OCI-LY3 (cell line): ENCODE measurements at regions not wholly inside any gene's neighbourhood (a gene's known extent, or its start where the extent isn't known, plus 50 kb on each side); places are given as distances from the start of the nearest gene placed in this dataset.

Experiments used
- H2AFZ ChIP-seq: fragments of 200-600, 300-600 bp; shearing (Covaris generic); 2 replicates; pipeline ENCODE4 v1.6.0; 2014; ENCODE audit warnings: antibody characterized with exemption, low read depth, low read length
- H3K27ac ChIP-seq: fragments of 200-600, 300-600 bp; sonication (generic); 2 replicates; pipeline ENCODE4 v1.5.1; 2014; ENCODE audit warnings: mild to moderate bottlenecking, low read length, moderate library complexity, mixed read lengths
- H3K27me3 ChIP-seq: fragments of 200-600, 300-600 bp; sonication (generic); 2 replicates; pipeline ENCODE4 v1.6.1; 2014; ENCODE audit warnings: low read depth, low read length, mixed read lengths
- H3K36me3 ChIP-seq: fragments of 200-600, 300-600 bp; sonication (generic); replicated peaks from 2 replicates; pipeline ENCODE3; 2014; ENCODE audit warnings: low read depth, low read length, mixed read lengths
- H3K4me1 ChIP-seq: fragments of 300-600, 200-600 bp; sonication (generic); 2 replicates; pipeline ENCODE4 v1.6.1; 2014; ENCODE audit warnings: low read length, mixed read lengths
- H3K4me2 ChIP-seq: fragments of 200-600, 300-600 bp; sonication (generic); 2 replicates; pipeline ENCODE4 v1.6.1; 2014; ENCODE audit warnings: low read length, mixed read lengths
- H3K4me3 ChIP-seq: fragments of 300-600, 200-600 bp; sonication (generic); 2 replicates; pipeline ENCODE4 v1.5.1; 2014; ENCODE audit warnings: antibody characterized with exemption, mild to moderate bottlenecking, low read length, moderate library complexity
- H3K79me2 ChIP-seq: fragments of 300-600, 200-600 bp; shearing (Covaris generic); 2 replicates; pipeline ENCODE4 v1.6.1; 2014; ENCODE audit warnings: mild to moderate bottlenecking, low read length, mixed read lengths
- H3K9ac ChIP-seq: fragments of 300-600, 200-600 bp; shearing (Covaris generic); 2 replicates; pipeline ENCODE4 v1.6.0; 2014; ENCODE audit warnings: mild to moderate bottlenecking, low read length, moderate library complexity
- H3K9me3 ChIP-seq: fragments of 200-600, 300-600 bp; shearing (Covaris generic); 2 replicates; pipeline ENCODE4 v1.6.1; 2014; ENCODE audit warnings: low read length, mixed read lengths; ENCODE audit not compliant: insufficient read depth
- H4K20me1 ChIP-seq: fragments of 200-600, 300-600 bp; sonication (generic); 2 replicates; pipeline ENCODE4 v1.6.1; 2016; ENCODE audit warnings: low read length, mixed read lengths; ENCODE audit not compliant: insufficient read depth
- EZH2phosphoT487 ChIP-seq: fragments of 200-600 bp; shearing (Covaris generic); IDR thresholded peaks from 2 replicates; pipeline ENCODE4 v1.6.1; 2018; ENCODE audit warnings: antibody characterized with exemption, mixed run types, low read depth
- TF ChIP-seq, protein P1 (sequence below): fragments of 200-600, 300-600 bp; sonication (generic); IDR thresholded peaks from 2 replicates; pipeline ENCODE4 v1.5.1; 2014; ENCODE audit warnings: antibody characterized with exemption, low read length, low read depth

DNA sequence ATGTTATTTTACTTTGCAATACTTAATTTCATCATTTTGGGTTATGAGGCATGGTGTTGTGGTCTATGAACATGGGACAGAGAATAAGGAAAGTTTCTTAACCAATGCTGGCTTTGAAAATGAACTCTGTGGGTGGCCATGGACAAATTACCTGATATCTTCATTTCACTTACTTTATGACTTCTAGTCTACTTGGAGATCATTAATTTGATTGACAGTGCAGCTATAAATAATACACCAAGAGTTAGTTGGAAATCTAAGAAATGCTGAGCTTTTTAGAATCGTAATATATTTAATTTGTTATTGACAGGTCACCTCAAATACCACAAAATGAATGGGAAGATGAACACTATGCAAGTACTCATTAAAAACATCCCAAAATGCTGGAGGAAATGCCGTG lies 140.4 kb downstream of the CENPW start:
- Histone ChIP-seq H3K4me2 (no peak overlapping the region), H3K27ac (no peak overlapping the region), H4K20me1 (no peaks in the 10 kb centered on the region), H3K4me3 (no peak overlapping the region), H2AFZ (no peak overlapping the region), H3K9ac (no peak overlapping the region), H3K79me2 (no peaks in the 10 kb centered on the region), H3K4me1 (peaks cover 4% of the 10 kb centered on the region; the same call in 1 of the 2 replicates), H3K36me3 (no peaks in the 10 kb centered on the region), H3K27me3 (no peaks in the 10 kb centered on the region), H3K9me3 (no peaks in the 10 kb centered on the region)
- no peak for TF ChIP-seq EZH2phosphoT487
- TF ChIP-seq, protein P1, sequence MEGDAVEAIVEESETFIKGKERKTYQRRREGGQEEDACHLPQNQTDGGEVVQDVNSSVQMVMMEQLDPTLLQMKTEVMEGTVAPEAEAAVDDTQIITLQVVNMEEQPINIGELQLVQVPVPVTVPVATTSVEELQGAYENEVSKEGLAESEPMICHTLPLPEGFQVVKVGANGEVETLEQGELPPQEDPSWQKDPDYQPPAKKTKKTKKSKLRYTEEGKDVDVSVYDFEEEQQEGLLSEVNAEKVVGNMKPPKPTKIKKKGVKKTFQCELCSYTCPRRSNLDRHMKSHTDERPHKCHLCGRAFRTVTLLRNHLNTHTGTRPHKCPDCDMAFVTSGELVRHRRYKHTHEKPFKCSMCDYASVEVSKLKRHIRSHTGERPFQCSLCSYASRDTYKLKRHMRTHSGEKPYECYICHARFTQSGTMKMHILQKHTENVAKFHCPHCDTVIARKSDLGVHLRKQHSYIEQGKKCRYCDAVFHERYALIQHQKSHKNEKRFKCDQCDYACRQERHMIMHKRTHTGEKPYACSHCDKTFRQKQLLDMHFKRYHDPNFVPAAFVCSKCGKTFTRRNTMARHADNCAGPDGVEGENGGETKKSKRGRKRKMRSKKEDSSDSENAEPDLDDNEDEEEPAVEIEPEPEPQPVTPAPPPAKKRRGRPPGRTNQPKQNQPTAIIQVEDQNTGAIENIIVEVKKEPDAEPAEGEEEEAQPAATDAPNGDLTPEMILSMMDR: no peak

DNA sequence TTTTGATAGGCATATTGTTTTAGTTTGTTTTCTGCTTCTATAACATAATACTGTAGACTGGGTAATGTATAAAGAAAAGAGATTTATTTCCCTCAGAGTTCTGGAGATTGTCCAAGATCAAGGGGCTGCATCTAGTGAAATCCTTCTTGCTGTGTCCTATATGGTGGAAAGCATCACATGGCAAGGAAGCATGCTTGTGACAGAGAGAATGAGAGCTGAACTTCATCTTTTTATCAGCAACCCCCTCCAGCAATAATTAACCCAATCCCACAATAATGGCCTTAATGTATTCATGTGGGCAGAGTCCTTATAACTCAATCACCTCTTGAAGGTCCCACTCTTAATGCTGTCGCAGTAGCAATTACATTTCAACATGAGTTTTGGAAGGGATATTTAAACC lies 141.4 kb downstream of the CENPW start:
- Histone ChIP-seq H3K79me2 (no peaks in the 10 kb centered on the region), H3K4me2 (no peak overlapping the region), H2AFZ (no peak overlapping the region), H3K9ac (no peak overlapping the region), H3K27me3 (no peaks in the 10 kb centered on the region), H3K4me3 (no peak overlapping the region), H3K36me3 (no peaks in the 10 kb centered on the region), H3K27ac (no peak overlapping the region), H3K4me1 (peaks cover 4% of the 10 kb centered on the region; the same call in 1 of the 2 replicates), H3K9me3 (no peaks in the 10 kb centered on the region), H4K20me1 (no peaks in the 10 kb centered on the region)
- TF ChIP-seq, protein P1: no peak
- no peak for TF ChIP-seq EZH2phosphoT487

DNA sequence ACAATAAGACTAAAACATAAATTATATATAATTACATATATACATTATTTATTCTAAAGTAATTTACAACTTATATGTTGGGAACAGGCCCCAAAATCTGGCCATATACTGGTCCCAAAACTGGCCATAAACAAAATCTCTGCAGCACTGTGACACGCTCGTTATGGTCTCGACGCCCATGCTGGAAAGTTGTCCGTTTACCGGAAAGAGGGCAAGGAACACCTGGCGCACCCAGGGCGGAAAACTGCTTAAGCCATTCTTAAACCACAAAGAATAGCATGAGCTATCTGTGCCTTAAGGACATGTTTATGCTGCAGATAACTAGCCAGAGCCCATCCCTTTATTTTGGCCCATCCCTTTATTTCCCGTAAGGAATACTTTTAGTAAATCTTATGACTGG lies 164.9 kb downstream of the CENPW start:
- Histone ChIP-seq H3K4me2 (no peak overlapping the region), H3K4me1 (no peaks in the 10 kb centered on the region), H3K9ac (no peak overlapping the region), H3K79me2 (no peaks in the 10 kb centered on the region), H3K36me3 (no peaks in the 10 kb centered on the region), H3K4me3 (no peak overlapping the region), H3K9me3 (no peaks in the 10 kb centered on the region), H3K27me3 (no peaks in the 10 kb centered on the region), H2AFZ (no peak overlapping the region), H3K27ac (no peak overlapping the region), H4K20me1 (no peaks in the 10 kb centered on the region)
- TF ChIP-seq, protein P1: no peak
- no peak for TF ChIP-seq EZH2phosphoT487

DNA sequence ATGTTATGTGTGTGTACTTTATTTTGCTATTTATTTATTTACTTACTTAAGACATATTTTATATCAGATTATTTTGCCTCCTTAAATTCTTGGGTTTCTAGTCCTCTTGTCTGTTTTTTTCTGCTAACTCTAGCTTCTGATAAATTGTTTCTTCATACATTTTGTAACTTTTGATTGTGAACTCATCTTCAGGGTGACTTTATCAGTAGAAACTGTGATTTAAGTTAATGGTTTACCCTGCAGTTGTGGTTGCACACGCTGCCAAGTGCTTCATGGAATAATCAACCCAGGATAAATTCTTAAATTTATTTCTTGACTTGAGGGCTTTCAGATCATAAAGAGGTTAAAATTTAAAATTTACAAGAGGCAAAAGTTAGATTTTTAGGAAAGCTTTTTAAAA lies 173.3 kb downstream of the CENPW start:
- Histone ChIP-seq H3K4me1 (no peaks in the 10 kb centered on the region), H3K79me2 (no peaks in the 10 kb centered on the region), H3K4me3 (no peak overlapping the region), H3K9ac (no peak overlapping the region), H4K20me1 (no peaks in the 10 kb centered on the region), H3K27me3 (no peaks in the 10 kb centered on the region), H2AFZ (no peak overlapping the region), H3K36me3 (no peaks in the 10 kb centered on the region), H3K4me2 (no peak overlapping the region), H3K9me3 (no peaks in the 10 kb centered on the region), H3K27ac (no peak overlapping the region)
- TF ChIP-seq EZH2phosphoT487: no peak
- TF ChIP-seq, protein P1: no peak
